GM21717 (cell line): ENCODE measurements at regions not wholly inside any gene's neighbourhood (a gene's known extent, or its start where the extent isn't known, plus 50 kb on each side); places are given as distances from the start of the nearest gene placed in this dataset.
"Not testable (repeated sequence)": the region's sequence is repeated elsewhere in the genome, so short reads cannot be mapped to it uniquely, and the experiment has no call there.

Experiments used
- ATAC-seq: cut with Tn5 transposase; IDR thresholded peaks from one replicate; pipeline ENCODE4 v1.9.1; 2021; ENCODE audit warnings: mild to moderate bottlenecking, moderate library complexity; ENCODE audit not compliant: unreplicated experiment

- ATAC-seq = no peak
Observed at GRCh38 chr12:67484791-67485480, 163.6 kb upstream of the DYRK2 start.

DNA sequence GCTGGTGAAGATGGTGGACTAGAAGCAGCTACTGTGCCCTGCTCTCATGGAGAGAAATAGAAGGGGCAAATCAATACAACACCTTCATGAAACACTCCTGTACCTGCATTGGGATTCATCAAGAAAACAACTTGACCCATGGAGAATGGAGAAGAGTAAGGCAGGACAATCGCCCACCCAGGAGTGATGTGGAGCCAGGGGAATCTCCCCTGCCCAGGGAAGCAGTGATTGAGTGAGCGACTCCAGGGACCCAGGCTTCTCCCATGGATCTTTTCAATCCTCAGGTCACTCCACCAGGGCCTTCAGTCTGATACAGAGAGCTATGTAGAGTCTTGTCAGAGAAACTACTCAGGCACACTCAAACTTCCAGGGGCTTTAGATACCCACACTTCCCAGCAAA lies 161.9 kb upstream of the DYRK2 start:
- no peak for ATAC-seq

DNA sequence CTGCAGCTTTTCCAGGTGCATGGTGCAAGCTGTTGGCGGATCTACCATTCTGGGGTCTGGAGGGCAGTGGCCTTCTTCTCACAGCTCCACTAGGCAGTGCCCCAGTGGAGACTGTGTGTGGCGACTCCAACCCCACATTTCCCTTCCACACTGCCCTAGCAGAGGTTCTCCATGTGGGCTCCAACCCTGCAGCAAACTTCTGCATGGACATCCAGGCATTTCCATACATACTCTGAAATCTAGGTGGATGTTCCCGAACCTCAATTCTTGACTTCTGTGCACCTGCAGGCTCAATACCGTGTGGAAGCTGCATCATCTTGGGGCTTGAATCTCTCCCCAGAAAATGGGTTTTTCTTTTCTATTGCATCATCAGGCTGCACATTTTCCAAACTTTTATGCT lies 160.2 kb upstream of the DYRK2 start:
- ATAC-seq = not testable (repeated sequence)

GRCh38 chr12:67489007-67489406 lies 159.5 kb upstream of the DYRK2 start:
- ATAC-seq = no peak

DNA sequence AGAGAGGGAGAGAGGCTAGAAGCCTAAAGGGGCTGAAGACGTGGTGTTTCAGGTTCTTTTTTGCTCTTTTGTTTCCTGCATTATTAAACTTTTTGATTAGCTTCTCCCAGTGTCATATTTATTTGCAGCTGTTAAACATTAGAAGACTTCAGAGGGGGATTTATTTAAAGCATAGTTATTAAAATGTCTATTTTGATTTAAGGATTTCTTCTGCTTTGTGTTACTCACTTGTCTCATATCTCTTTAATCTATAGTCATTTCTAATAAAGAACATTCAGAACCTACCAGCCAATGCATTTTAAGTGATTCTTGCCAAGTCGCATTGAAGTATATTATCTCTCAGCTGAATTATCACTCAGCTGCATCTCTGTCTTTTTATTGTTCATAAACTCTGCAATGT lies 152.0 kb upstream of the DYRK2 start:
- no peak for ATAC-seq

DNA sequence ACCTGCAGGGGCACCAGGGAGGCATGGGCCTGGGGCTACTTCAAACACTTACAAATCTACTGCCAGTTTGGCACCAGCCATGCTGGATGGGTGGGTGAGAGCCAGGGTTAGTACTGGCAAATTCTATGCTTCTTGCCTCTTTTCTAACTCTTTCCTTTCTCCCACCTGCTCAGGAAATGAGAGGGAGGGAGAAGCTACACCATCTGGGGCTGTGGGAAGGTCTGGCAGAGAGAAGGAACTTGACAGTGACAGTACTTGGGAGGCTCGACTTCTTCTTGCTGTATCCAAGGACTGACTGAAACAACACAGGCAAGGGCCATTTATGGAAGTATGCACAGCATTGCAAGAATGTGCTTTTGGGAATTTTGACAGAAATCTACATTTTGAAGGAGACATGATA lies 149.6 kb upstream of the DYRK2 start:
- no peak for ATAC-seq

- ATAC-seq = no peak
Observed at GRCh38 chr12:67501362-67501761, 147.2 kb upstream of the DYRK2 start.

DNA sequence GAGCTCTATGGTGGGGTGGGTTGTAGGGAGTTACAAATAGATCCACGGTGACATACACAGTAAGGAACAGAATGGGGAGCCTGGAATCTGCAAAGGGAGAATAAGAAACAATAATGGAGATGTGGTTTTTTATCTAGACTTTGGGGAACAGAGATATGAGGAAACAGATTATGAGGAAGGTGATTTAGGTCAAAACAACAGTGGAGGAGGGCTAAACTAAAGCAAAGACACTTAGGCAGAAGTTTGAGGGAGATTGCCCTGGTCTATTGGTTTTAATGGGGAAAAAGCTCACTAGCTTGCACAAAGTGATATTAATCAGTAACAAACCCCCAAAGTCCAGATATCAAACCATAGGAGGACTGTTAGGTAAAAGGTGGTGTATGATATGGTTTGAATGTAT lies 144.5 kb upstream of the DYRK2 start:
- no peak for ATAC-seq

- no peak for ATAC-seq
Observed at GRCh38 chr12:67506739-67507138, 141.8 kb upstream of the DYRK2 start.

DNA sequence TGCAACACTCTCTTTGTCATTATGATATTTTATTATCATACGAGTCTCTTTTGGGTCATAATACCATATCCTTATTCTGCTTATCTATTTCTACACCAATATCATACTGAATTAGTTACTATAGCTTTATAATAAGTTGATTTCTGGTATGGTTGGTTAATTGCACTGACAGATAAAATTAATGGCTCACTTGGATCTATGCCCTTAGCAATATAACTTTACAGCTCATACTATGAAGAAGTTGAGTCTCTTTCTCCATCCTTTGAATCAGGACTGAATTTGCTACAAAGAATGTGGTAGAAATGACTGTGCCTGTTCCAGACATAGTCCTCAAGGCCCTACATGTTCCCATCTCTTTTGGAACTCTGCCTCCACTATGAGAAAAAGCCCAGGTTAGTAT lies 139.7 kb upstream of the DYRK2 start:
- ATAC-seq = no peak

DNA sequence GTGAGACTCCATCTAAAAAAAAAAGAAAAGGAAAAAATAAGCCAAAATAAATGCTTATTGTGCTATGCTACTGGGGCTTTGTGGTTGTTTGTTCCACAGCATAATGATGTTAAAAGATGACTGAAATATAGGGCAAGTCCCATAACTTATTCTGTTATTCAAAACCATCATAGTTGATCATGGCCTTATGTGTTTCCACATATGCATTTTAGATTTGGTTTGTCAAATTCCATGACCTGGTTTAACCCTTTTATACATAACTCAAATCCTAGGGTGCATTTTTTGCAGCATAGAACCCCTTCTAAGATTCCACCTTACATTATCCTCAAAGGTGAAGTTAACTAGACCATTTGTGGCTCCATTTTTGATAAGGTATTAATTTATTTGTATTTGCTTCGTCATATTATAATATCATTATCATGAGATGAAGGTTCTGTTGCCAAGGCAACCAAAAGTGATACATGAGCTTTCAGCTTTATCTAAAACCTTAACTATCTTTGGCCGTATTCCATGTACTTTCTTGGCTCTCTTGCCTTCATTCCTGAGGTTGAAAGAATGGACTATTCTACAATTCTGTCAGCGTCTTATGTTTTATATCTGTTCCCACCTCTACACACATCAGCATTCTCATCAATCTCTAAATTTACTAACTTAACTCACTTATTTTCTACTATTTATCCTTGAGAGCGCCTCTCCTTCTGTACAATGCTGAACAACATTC lies 138.7 kb upstream of the DYRK2 start:
- ATAC-seq = no peak

DNA sequence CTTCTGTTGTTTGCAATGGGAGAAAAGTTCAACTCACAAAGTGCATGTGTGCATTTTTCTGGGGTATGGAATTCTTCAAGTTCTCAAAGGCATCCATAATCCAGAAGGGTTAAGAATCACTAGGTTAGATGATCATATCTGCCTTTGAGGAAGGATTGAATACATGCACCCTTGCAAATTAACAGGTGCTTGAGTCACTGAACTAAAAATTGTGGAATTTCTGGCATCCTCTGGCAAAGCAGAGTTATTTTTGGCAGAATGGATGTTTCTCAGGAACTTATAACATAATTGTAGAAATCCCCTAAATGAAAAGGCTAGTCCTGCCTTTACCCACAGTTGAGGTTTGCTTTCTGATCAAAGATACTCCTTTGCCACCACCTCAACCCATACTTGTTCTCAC lies 136.5 kb upstream of the DYRK2 start:
- no peak for ATAC-seq

DNA sequence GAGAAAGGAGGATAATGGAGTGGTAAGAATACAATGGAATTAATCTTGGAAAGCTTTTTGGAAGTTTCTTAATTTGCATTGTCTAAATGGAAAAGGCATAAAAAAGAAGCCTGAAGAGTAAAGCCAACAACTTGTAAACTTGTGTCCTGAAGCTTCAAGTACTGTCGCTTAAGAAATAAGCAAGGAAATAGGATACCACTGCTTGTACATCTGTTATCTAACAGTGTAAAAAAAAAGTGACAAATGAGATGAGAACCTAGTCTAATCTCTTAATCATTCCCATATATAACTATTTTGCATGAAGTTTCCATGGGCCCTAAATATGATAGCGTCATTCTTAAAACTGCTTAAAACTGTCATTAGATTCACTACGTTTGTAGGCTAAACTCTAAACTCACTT lies 134.0 kb upstream of the DYRK2 start:
- ATAC-seq = no peak

- peak; percentile 92 for ATAC-seq
Observed at GRCh38 chr12:67515679-67516340, 132.7 kb upstream of the DYRK2 start.

GRCh38 chr12:67517181-67517887 lies 131.2 kb upstream of the DYRK2 start:
- no peak for ATAC-seq

DNA sequence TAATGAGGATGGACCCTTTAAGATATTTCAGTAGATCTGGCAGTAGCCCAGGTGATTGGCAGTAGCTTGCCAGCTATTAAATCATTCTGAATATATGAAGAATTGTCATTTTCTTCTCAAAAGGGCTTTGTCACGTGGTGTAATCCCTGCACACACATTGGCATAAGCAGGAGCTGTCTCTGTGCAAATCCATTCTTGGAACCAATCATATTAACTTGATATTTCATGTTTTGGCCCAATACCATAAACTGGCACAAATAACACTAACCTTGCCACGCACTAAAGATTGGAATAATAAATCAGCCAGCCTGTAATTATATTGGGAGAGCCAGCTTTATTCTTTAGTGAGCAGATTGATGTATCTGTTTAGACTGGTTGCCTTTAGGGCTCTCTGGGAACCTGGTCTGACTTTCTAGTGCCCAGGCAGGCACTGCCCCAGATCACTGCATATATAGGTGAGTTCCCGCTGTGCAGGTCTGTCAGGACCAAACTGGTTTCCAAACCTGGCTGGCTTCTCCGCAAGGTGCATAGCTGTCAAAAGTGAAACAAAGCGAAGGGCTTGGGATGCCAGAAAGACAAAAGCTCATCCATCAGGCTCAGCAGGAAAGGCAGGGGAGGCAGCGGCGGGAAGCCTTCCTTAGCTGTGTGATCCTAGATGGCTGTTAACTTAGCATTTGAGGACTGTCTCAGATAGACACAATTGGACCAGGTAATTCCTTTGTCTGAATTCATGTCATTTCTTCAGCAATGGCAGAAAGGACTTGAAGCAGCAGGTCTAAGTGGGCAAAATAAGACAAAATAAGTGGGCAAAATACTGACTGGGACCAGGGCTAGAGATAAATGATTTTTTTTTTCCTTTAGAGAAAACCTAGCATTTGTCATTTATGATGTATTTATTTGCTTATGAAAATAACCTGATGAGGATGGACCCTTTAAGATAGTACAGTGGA lies 128.8 kb upstream of the DYRK2 start:
- ATAC-seq = no peak

DNA sequence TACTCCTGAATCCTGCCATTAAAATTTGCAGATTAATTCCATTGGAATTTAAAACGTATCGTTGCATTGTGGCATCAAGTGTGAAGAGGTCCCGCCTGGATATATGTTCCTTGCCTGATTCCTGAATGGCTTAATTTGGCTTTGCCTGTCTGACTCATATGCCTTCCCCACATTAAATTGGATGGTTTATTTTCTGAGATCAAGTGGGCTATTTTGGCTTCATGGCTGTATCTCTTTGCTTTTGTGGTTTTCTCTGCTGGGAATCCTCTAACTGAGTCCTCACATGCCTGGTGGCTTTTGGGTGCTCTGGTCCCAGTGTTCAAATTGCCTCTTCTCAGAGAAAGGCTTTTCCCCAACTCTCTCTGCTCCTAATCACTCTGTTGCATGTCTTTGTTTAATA lies 127.9 kb upstream of the DYRK2 start:
- ATAC-seq = no peak

DNA sequence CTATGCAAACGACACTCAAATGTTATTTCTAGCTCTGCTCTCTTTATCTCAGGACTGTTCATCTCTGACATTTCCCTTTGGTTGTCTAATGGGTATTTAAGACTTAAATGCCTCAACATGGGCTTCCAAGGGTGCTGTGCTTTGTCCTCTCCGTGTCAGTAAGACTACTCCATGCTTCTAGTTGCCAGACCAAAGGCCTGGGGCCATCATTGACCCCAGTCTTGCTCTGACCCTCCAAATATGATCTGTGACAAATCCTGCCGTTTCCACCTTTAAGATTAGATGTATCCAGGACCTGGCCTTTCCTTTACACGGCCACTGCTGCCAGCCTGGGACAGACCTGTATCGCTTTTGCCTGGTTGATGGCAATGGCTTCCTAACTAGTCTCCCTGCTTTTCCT lies 126.3 kb upstream of the DYRK2 start:
- ATAC-seq = no peak

- no peak for ATAC-seq
Observed at GRCh38 chr12:67523538-67523937, 125.0 kb upstream of the DYRK2 start.

GRCh38 chr12:67524861-67525616 lies 123.5 kb upstream of the DYRK2 start:
- ATAC-seq = no peak
